SKM-1 (cell line): ENCODE measurements at regions not wholly inside any gene's neighbourhood (a gene's known extent, or its start where the extent isn't known, plus 50 kb on each side); places are given as distances from the start of the nearest gene placed in this dataset.

Experiments used
- DNase-seq: peaks from one replicate; lab custom pipeline; 2025; ENCODE audit not compliant: unreplicated experiment; lab: John Stamatoyannopoulos, UW

GRCh38 chr18:67241299-67241698 is 275.2 kb downstream of the DSEL start:
- DNase-seq, result no peak

- DNase-seq, result no peak
These were observed 276.7 kb downstream of the DSEL start for GRCh38 chr18:67239826-67240225.

GRCh38 chr18:67232991-67233390 is 283.5 kb downstream of the DSEL start:
- DNase-seq, result no peak

- DNase-seq, result no peak
These were observed 284.1 kb downstream of the DSEL start for GRCh38 chr18:67232406-67232805.

- no peak for DNase-seq
These were observed 293.6 kb downstream of the DSEL start for GRCh38 chr18:67222887-67223286.

- no peak for DNase-seq
These were observed 296.7 kb downstream of the DSEL start for GRCh38 chr18:67219821-67220220.

GRCh38 chr18:67218556-67218955 is 298.0 kb downstream of the DSEL start:
- DNase-seq, result no peak

GRCh38 chr18:67217551-67218166 is 298.9 kb downstream of the DSEL start:
- peak; percentile 29 for DNase-seq

GRCh38 chr18:67216846-67217245 is 299.7 kb downstream of the DSEL start:
- no peak for DNase-seq

GRCh38 chr18:67215686-67216085 is 300.8 kb downstream of the DSEL start:
- no peak for DNase-seq

GRCh38 chr18:67211646-67212045 is 304.9 kb downstream of the DSEL start:
- DNase-seq, result no peak

- no peak for DNase-seq
These were observed 315.9 kb downstream of the DSEL start for GRCh38 chr18:67200665-67201064.

GRCh38 chr18:67199993-67200617 is 316.4 kb downstream of the DSEL start:
- DNase-seq, result no peak

GRCh38 chr18:67194886-67195285 is 321.6 kb downstream of the DSEL start:
- no peak for DNase-seq

GRCh38 chr18:67192535-67192934 is 324.0 kb downstream of the DSEL start:
- no peak for DNase-seq

GRCh38 chr18:67183398-67183797 is 333.1 kb downstream of the DSEL start:
- no peak for DNase-seq

GRCh38 chr18:67179726-67180125 is 336.8 kb downstream of the DSEL start:
- DNase-seq, result no peak

- no peak for DNase-seq
These were observed 356.9 kb downstream of the DSEL start for GRCh38 chr18:67159662-67160061.

GRCh38 chr18:67154979-67155378 is 361.5 kb downstream of the DSEL start:
- no peak for DNase-seq

- no peak for DNase-seq
These were observed 365.2 kb downstream of the DSEL start for GRCh38 chr18:67151366-67151765.

- no peak for DNase-seq
These were observed 370.8 kb downstream of the DSEL start for GRCh38 chr18:67145586-67146292.

- no peak for DNase-seq
These were observed 372.2 kb downstream of the DSEL start for GRCh38 chr18:67144329-67144728.
